MM.1S (cell line): ENCODE measurements at regions not wholly inside any gene's neighbourhood (a gene's known extent, or its start where the extent isn't known, plus 50 kb on each side); places are given as distances from the start of the nearest gene placed in this dataset.
"Not testable (repeated sequence)": the region's sequence is repeated elsewhere in the genome, so short reads cannot be mapped to it uniquely, and the experiment has no call there.

Experiments used
- DNase-seq: peaks from one replicate; pipeline ENCODE4 v3.0.0-alpha.2; 2015
- H2AFZ ChIP-seq: fragments of 300-600 bp; sonication (generic); 2 replicates; pipeline ENCODE4 v1.6.0; 2016; ENCODE audit warnings: antibody characterized with exemption, low read length
- H3F3A ChIP-seq: fragments of 300-600 bp; sonication (generic); 2 replicates; pipeline ENCODE4 v1.6.1; 2016; ENCODE audit warnings: mild to moderate bottlenecking, antibody characterized with exemption, low read length, moderate library complexity, mixed read lengths; ENCODE audit not compliant: insufficient read depth
- H3K27ac ChIP-seq: fragments of 300-600 bp; sonication (generic); 2 replicates; pipeline ENCODE4 v1.5.1; 2016; ENCODE audit warnings: mild to moderate bottlenecking, low read length
- H3K27me3 ChIP-seq: fragments of 300-600 bp; sonication (generic); replicated peaks from 2 replicates; pipeline ENCODE4 v1.6.0; 2016; ENCODE audit warnings: low read length; ENCODE audit not compliant: insufficient read depth
- H3K36me3 ChIP-seq: fragments of 300-600 bp; sonication (generic); replicated peaks from 2 replicates; pipeline ENCODE4 v1.6.1; 2016; ENCODE audit warnings: mild to moderate bottlenecking, low read length, mixed read lengths; ENCODE audit not compliant: insufficient read depth
- H3K4me1 ChIP-seq: fragments of 300-600 bp; sonication (generic); 2 replicates; pipeline ENCODE4 v1.6.1; 2016; ENCODE audit warnings: low read length, mixed read lengths
- H3K4me2 ChIP-seq: fragments of 300-600 bp; sonication (generic); 2 replicates; pipeline ENCODE4 v1.6.0; 2016; ENCODE audit warnings: low read depth, low read length
- H3K4me3 ChIP-seq: fragments of 300-600 bp; sonication (generic); 2 replicates; pipeline ENCODE4 v1.5.1; 2016; ENCODE audit warnings: low read length, mixed read lengths
- H3K79me2 ChIP-seq: fragments of 300-600 bp; sonication (generic); 2 replicates; pipeline ENCODE4 v1.6.1; 2016; ENCODE audit warnings: mixed run types, low read length, mixed read lengths
- H3K9ac ChIP-seq: fragments of 300-600 bp; sonication (generic); 2 replicates; pipeline ENCODE4 v1.6.1; 2016; ENCODE audit warnings: low read length, mixed read lengths
- H3K9me2 ChIP-seq: fragments of 300-600 bp; sonication (generic); replicated peaks from 2 replicates; pipeline ENCODE4 v1.6.1; 2016; ENCODE audit warnings: mild to moderate bottlenecking, low read length, mixed read lengths; ENCODE audit not compliant: insufficient read depth
- H3K9me3 ChIP-seq: fragments of 300-600 bp; sonication (generic); replicated peaks from 2 replicates; pipeline ENCODE4 v1.6.1; 2016; ENCODE audit warnings: mild to moderate bottlenecking, low read length, mixed read lengths; ENCODE audit not compliant: insufficient read depth
- H4K20me1 ChIP-seq: fragments of 300-600 bp; sonication (generic); 2 replicates; pipeline ENCODE4 v1.6.1; 2016; ENCODE audit warnings: mild to moderate bottlenecking, low read length, moderate library complexity, mixed read lengths; ENCODE audit not compliant: insufficient read depth
- CTCF ChIP-seq: fragments of 300-600 bp; sonication (generic); IDR thresholded peaks from 2 replicates; pipeline ENCODE4 v1.5.1; 2016; ENCODE audit warnings: antibody characterized with exemption, low read length, mixed read lengths
- EZH2 ChIP-seq: fragments of 300-600 bp; sonication (generic); optimal IDR thresholded peaks from 2 replicates; pipeline ENCODE3; 2017; ENCODE audit warnings: low read depth, mild to moderate bottlenecking, antibody characterized with exemption, low read length, mixed read lengths
- EZH2phosphoT487 ChIP-seq: fragments of 300-600 bp; sonication (generic); IDR thresholded peaks from 2 replicates; pipeline ENCODE4 v1.6.1; 2018; ENCODE audit warnings: antibody characterized with exemption, low read length

GRCh38 chr1:229907884-229908638, 159.0 kb upstream of the GALNT2 start:
- TF ChIP-seq CTCF: no peak
- TF ChIP-seq EZH2: no peak
- no peak for TF ChIP-seq EZH2phosphoT487
- no peak for DNase-seq
- H2AFZ ChIP-seq: no peak overlapping the region

GRCh38 chr1:229908689-229909088, 158.3 kb upstream of the GALNT2 start:
- H3K79me2 ChIP-seq: no peaks in the 10 kb centered on the region
- H3K27me3 ChIP-seq: no peaks in the 10 kb centered on the region
- no peak overlapping the region for H3K4me2 ChIP-seq
- H3K36me3 ChIP-seq: no peaks in the 10 kb centered on the region
- no peak overlapping the region for H3K27ac ChIP-seq
- no peaks in the 10 kb centered on the region for H3K9me2 ChIP-seq
- TF ChIP-seq CTCF (no peak), EZH2 (no peak), EZH2phosphoT487 (no peak)
- H3K9me3 ChIP-seq: no peaks in the 10 kb centered on the region
- no peaks in the 10 kb centered on the region for H3K4me1 ChIP-seq
- H3K4me3 ChIP-seq: no peak overlapping the region
- H3K9ac ChIP-seq: no peak overlapping the region
- H4K20me1 ChIP-seq: no peaks in the 10 kb centered on the region
- H3F3A ChIP-seq: no peaks in the 10 kb centered on the region
- no peak for DNase-seq
- H2AFZ ChIP-seq: no peak overlapping the region

More at GRCh38 chr1:229907884-229908638, 159.0 kb upstream of the GALNT2 start:
- H4K20me1 ChIP-seq: no peaks in the 10 kb centered on the region
- no peak overlapping the region for H3K4me2 ChIP-seq
- H3K9me2 ChIP-seq: no peaks in the 10 kb centered on the region
- H3K79me2 ChIP-seq: no peaks in the 10 kb centered on the region
- H3K36me3 ChIP-seq: no peaks in the 10 kb centered on the region
- H3K9me3 ChIP-seq: no peaks in the 10 kb centered on the region
- no peaks in the 10 kb centered on the region for H3K27me3 ChIP-seq
- H3K27ac ChIP-seq: no peak overlapping the region
- H3K9ac ChIP-seq: no peak overlapping the region
- no peaks in the 10 kb centered on the region for H3K4me1 ChIP-seq
- H3K4me3 ChIP-seq: no peak overlapping the region
- H3F3A ChIP-seq: no peaks in the 10 kb centered on the region

GRCh38 chr1:229913489-229913888, 153.5 kb upstream of the GALNT2 start:
- H2AFZ ChIP-seq: no peak overlapping the region
- no peak overlapping the region for H3K4me2 ChIP-seq
- H3K79me2 ChIP-seq: no peaks in the 10 kb centered on the region
- no peak overlapping the region for H3K27ac ChIP-seq
- no peak overlapping the region for H3K4me3 ChIP-seq
- H4K20me1 ChIP-seq: no peaks in the 10 kb centered on the region
- no peaks in the 10 kb centered on the region for H3K9me2 ChIP-seq
- DNase-seq: no peak
- H3K27me3 ChIP-seq: no peaks in the 10 kb centered on the region
- no peaks in the 10 kb centered on the region for H3K9me3 ChIP-seq
- TF ChIP-seq CTCF: no peak
- TF ChIP-seq EZH2phosphoT487: no peak
- TF ChIP-seq EZH2: no peak
- no peaks in the 10 kb centered on the region for H3K4me1 ChIP-seq
- H3K36me3 ChIP-seq: no peaks in the 10 kb centered on the region
- H3F3A ChIP-seq: no peaks in the 10 kb centered on the region
- H3K9ac ChIP-seq: no peak overlapping the region

GRCh38 chr1:229919488-229919887, 147.6 kb upstream of the GALNT2 start:
- not testable (repeated sequence) for H3K79me2 ChIP-seq, H3K27ac ChIP-seq, H3K9me2 ChIP-seq, H3K9me3 ChIP-seq, H3K4me2 ChIP-seq, H3K9ac ChIP-seq, H2AFZ ChIP-seq, H4K20me1 ChIP-seq, H3K36me3 ChIP-seq, DNase-seq, H3K4me1 ChIP-seq, H3K4me3 ChIP-seq, H3K27me3 ChIP-seq, H3F3A ChIP-seq
